Peyer's patch (tissue), 4 donors: ENCODE measurements at regions not wholly inside any gene's neighbourhood (a gene's known extent, or its start where the extent isn't known, plus 50 kb on each side); places are given as distances from the start of the nearest gene placed in this dataset.

ENCODE experiments used
- CTCF ChIP-seq, 6 experiments: fragments of 450-650 bp in 4 of 6; fragments of 200-600 bp in 2 of 6; sonication (generic) in 1 of 6; IDR thresholded peaks; one replicate each; pipeline ENCODE4 v1.5.1; 2017 to 2019; ENCODE audit warnings: antibody characterized with exemption in 6 of 6, mild to moderate bottlenecking in 3 of 6, moderate library complexity in 1 of 6
- POLR2A ChIP-seq, 2 donors: fragments of 450-650 bp; IDR thresholded peaks; one replicate each; pipeline ENCODE4 v1.5.1; 2017; ENCODE audit warnings: antibody characterized with exemption in 2 of 2, mild to moderate bottlenecking in 2 of 2, moderate library complexity in 2 of 2

- TF ChIP-seq CTCF (IDR thresholded peaks at IDR 0.05) = no peak
- TF ChIP-seq POLR2A (IDR thresholded peaks at IDR 0.05) = no peak
Measured at GRCh38 chr9:3677541-3677940, 151.7 kb upstream of the RFX3 start.
